Endothelial cell (in vitro differentiated cells): ENCODE measurements at regions not wholly inside any gene's neighbourhood (a gene's known extent, or its start where the extent isn't known, plus 50 kb on each side); places are given as distances from the start of the nearest gene placed in this dataset.
"Not testable (repeated sequence)": the region's sequence is repeated elsewhere in the genome, so short reads cannot be mapped to it uniquely, and the experiment has no call there.

Experiments used
- DNase-seq: peaks from one replicate; pipeline ENCODE4 v3.0.0; 2021; ENCODE audit warnings: low spot score
- H3K27ac Mint-ChIP-seq: one replicate; pipeline ENCODE4 v1.8.0; 2021; ENCODE audit warnings: mixed read lengths, inconsistent platforms; ENCODE audit not compliant: unreplicated experiment
- H3K27me3 Mint-ChIP-seq: one replicate; pipeline ENCODE4 v1.8.0; 2021; ENCODE audit warnings: mild to moderate bottlenecking, moderate library complexity, mixed read lengths, inconsistent platforms; ENCODE audit not compliant: unreplicated experiment
- H3K36me3 Mint-ChIP-seq: one replicate; pipeline ENCODE4 v1.8.0; 2021; ENCODE audit warnings: mild to moderate bottlenecking, low read depth, mixed read lengths, inconsistent platforms; ENCODE audit not compliant: unreplicated experiment
- H3K4me1 Mint-ChIP-seq: one replicate; pipeline ENCODE4 v1.8.0; 2021; ENCODE audit warnings: mild to moderate bottlenecking, mixed read lengths, inconsistent platforms; ENCODE audit not compliant: unreplicated experiment
- H3K4me3 Mint-ChIP-seq: one replicate; pipeline ENCODE4 v1.8.0; 2021; ENCODE audit warnings: mild to moderate bottlenecking, mixed read lengths, inconsistent platforms; ENCODE audit not compliant: unreplicated experiment
- H3K9me3 Mint-ChIP-seq: one replicate; pipeline ENCODE4 v1.8.0; 2021; ENCODE audit warnings: mixed read lengths, inconsistent platforms; ENCODE audit not compliant: unreplicated experiment
- CTCF ChIP-seq: fragments of 200-600 bp; sonication (generic); IDR thresholded peaks from one replicate; pipeline ENCODE4 v1.5.0; 2021; ENCODE audit warnings: antibody characterized with exemption; ENCODE audit not compliant: unreplicated experiment

DNA sequence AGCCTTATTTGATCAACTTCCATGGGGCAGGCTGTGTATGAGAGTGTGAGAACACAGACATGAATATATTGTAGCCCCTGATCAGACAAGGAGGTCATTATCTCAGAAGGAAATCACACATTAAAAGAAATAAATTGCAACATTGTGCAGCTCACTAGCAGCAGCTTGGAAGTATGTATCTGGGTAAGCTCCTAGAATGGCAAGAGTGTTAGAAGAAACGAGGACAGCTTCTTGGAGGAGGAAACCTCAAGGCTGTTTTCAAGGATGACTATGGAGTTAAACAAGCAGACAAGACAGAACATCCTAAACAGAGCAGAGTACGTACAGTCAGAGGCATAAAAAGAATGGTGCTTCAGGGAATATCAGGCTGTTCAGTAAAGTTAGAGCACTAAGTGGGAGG is 511.0 kb downstream of the SLCO4C1 start:
- Mint-ChIP-seq H3K4me3 (no peak overlapping the region), H3K27ac (no peak overlapping the region), H3K9me3 (no peaks in the 10 kb centered on the region), H3K27me3 (peaks cover 1% of the 10 kb centered on the region), H3K4me1 (peaks cover 4% of the 10 kb centered on the region), H3K36me3 (no peaks in the 10 kb centered on the region)
- no peak for TF ChIP-seq CTCF
- no peak for DNase-seq

DNA sequence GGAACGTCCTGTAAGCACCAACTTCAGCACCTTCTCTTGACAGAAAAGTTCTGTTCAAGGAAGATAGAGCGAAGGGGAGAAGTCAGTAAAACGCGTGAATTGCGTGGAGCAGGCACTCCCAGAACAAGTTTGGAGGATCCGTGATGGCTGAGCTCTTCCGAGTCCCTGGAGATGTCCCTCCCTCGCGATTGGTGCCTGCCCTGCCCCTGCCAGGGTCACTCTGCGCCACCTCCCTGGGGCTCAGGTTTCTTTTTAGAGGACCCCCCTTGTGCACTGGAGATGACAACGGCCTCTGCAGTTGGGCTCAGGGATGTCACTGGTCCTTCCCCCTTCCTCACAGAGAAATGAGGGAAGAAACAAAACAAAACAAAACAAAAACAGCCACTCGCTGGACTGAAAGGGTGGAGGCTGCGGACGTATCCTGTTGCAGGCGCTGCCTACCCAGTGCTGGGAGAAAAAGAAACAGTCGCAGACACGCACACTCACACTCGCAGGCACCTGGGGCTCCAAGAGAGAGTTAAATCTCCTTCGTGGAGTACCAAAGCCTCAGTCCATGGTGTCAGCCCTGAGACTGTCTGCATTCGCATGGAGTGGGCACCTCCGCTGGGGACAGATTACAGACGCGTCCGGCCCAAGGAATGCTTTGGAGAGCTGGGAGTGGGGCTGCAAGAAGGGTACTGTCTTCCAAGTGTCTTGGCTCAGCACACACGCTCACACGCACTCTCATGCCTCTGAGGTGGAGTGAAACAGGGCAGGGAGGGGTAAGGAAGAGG is 512.7 kb downstream of the SLCO4C1 start:
- DNase-seq = no peak
- no peak overlapping the region for H3K4me3 Mint-ChIP-seq
- TF ChIP-seq CTCF = no peak
- peaks cover 4% of the 10 kb centered on the region for H3K4me1 Mint-ChIP-seq
- no peaks in the 10 kb centered on the region for H3K36me3 Mint-ChIP-seq
- H3K9me3 Mint-ChIP-seq = no peaks in the 10 kb centered on the region
- peaks cover 1% of the 10 kb centered on the region for H3K27me3 Mint-ChIP-seq
- no peak overlapping the region for H3K27ac Mint-ChIP-seq

DNA sequence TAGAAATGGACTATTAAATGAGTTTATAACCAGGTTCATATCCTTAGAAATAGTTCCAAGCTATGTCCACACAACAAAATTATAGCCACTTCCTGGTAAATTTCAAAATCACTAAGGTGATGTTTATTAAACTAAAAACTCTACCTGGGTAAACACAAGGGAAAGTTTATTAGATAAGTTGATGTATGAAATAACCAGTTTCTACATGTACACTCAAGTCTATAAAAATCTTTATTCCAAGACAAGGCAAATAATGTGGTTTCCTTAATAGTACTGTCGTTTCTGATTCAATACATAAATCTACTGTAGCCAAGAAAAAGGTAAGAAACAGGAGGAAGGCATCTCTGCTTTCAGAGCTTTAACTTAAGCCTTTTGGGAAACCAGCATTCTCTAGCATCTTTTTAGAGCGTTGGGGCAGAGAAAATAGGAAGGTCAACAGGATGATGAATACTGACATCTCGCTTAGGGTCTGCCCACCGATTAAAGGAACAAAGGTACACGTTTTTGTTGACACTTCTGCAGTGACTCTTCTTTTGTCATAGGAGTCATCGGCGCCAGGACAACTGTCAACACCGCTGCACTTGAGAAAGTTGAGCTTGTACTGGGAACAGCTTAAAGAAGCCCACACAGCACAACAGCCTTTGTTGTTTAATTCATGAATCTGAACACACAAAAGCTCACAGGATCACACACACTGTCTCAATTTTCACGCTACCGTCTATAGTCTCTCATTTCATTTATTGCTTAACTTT is 513.6 kb downstream of the SLCO4C1 start:
- Mint-ChIP-seq H3K27ac (no peak overlapping the region), H3K4me1 (peaks cover 4% of the 10 kb centered on the region), H3K27me3 (peaks cover under 1% of the 10 kb centered on the region), H3K4me3 (no peak overlapping the region), H3K36me3 (no peaks in the 10 kb centered on the region), H3K9me3 (no peaks in the 10 kb centered on the region)
- TF ChIP-seq CTCF = no peak
- no peak for DNase-seq

GRCh38 chr5:101751105-101751504 is 545.0 kb downstream of the SLCO4C1 start:
- no peaks in the 10 kb centered on the region for H3K36me3 Mint-ChIP-seq
- TF ChIP-seq CTCF = no peak
- H3K4me1 Mint-ChIP-seq = no peaks in the 10 kb centered on the region
- H3K9me3 Mint-ChIP-seq = no peaks in the 10 kb centered on the region
- no peak overlapping the region for H3K27ac Mint-ChIP-seq
- H3K27me3 Mint-ChIP-seq = peaks cover 1% of the 10 kb centered on the region
- H3K4me3 Mint-ChIP-seq = no peak overlapping the region
- DNase-seq = no peak

- H3K36me3 Mint-ChIP-seq, H3K27me3 Mint-ChIP-seq, DNase-seq, H3K9me3 Mint-ChIP-seq, H3K4me3 Mint-ChIP-seq, H3K27ac Mint-ChIP-seq, H3K4me1 Mint-ChIP-seq: not testable (repeated sequence)
These were observed 553.1 kb downstream of the SLCO4C1 start for GRCh38 chr5:101743000-101743399.
